ENCODE measurements at regions not wholly inside any gene's neighbourhood (a gene's known extent, or its start where the extent isn't known, plus 50 kb on each side); places are given as distances from the start of the nearest gene placed in this dataset.

DNA sequence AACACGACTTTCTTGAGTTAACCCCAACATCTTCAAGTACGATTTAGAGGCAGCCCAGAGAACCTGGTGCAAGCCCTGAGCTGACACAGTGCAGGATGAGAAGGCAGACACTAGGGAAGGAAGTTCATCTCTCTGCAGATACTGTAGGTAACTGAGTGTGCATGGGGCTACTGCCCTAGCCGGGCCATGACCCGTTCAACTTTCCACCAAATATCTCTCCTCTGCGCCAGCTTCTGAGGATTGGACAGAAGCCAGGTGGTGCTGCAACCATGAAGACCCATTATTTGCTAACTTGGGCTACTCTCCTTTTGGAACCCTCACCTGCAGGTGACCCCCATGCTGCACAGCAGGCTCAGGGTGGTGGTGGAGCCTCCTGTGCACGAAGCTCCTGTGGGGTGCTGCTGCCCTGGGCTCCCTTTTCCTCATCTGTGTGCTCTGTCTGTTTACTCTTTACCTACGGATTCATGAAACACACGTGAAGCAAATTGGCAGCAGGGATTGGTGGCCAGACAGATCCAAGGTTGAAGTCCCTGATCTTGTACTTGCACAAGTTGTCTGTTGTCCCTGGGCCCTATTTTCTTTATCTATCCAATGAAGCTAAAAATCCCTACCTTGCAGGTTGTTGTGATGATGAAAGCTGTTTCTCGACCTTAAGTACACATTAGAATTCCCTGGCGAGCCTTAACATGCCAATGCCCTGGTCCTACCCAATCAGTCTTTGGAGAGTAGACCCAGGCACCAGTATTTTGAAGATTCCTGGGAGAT lies 227.8 kb downstream of the LACC1 start:
- no peak for ATAC-seq
- no peak for DNase-seq (ENCODE audit: low spot score)
- intact Hi-C loops (cut with DNase I), result no loop called here

DNA sequence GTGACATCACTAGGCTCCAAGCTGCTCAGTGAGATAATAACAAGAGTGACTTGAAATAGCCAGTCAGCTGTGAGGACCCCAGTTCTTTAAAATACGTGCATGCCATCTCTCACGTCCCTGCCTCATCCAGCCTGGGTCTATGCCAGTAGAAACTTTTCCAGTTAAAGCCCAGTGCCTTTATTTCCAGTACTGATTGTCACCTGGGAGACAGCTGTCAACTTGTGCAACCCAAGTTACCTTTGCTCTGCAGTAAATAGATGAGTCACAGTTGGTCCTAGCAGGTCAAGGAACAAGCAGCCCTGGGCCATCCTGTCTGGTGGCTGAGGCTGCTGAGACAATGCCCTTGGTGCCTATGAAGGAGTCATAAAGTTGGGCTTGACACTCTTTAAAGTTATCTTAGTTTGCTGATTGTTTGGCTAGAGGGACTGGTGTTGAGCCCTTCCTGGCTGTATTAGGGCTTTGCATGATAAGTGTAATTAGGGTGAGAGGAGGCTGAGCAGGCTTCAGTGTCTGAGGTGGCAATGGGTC lies 228.7 kb downstream of the LACC1 start:
- DNase-seq (ENCODE audit: low spot score) (no peak), ATAC-seq (no peak)
- intact Hi-C loops (cut with DNase I), result no loop called here

DNA sequence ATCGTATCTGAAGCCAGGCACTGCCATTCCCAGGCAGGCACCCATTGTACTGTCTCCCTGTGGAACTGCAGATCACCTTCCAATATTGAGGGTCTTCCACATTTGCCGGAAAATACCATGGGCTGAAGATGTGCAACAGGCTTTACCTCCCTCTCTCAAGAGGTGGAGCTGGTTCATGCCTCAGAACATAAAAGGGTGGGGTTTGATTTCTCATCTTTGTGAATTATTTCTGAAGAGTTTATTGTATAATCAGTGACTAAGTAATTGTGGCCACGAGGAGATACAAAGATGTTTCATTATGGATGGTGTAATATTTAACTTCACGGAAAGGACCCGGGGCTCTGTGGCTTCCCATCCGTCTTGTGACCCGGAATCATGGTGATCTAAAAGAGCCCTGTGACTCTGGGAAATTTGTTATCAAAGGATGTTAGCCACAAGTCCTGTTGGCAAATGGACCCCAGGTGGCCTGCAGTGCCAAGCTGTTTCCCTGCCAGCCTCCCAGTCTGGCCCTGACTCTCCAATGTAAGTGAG lies 230.5 kb downstream of the LACC1 start:
- no peak for ATAC-seq
- intact Hi-C loops (cut with DNase I), result no loop called here
- no peak for DNase-seq (ENCODE audit: low spot score)

DNA sequence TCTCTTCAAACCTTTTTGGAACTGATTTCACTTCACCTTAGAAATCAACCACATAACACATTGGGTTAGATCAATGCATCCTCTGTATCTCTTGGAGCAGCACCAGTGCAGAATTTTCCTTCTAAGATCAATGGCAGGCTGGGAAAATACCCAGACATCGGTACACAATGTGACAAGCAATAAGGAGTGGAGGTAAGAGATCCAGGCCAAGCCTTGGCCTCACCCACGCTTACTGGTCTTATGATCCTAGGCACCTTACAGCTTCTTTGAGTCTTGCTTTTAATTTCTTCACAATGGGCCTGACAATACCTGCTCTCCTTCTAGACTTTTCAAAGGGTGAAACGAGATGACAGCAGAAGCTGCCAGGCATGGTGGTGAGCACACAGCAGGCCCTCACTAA lies 232.0 kb downstream of the LACC1 start:
- ATAC-seq, result no peak
- no peak for DNase-seq (ENCODE audit: low spot score)
- intact Hi-C loops (cut with DNase I), result no loop called here

DNA sequence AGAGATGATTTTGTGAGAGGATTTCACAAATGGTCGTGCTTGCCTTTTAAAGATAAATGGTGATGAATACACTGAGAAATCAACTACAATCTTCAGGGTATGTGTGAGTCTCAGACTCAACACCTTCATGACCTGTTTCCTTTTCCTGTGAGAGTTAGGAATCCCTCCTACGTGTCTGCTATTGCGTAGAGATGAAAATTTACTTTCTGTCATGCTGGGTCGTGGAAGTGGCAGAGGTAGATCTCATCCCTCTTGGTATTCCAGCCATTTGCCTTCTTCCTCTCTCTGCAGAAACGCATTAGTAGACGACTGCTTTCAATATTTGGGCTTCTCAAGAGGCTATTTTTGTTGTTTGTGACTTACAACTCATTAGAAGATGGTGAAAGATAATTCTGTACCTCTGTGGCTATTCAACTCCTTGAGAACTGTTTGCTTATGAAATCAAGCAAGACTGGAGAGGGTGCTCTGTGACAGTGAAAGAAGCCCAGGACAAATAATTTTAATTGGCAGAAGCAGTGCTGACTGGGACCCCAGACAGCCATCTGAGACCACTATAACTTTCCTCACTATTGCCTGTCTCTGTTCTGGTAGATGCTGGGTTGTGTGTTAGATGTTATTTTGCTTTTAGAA lies 233.1 kb downstream of the LACC1 start:
- peak; percentile 13 for ATAC-seq
- no peak for DNase-seq (ENCODE audit: low spot score)
- intact Hi-C loops (cut with DNase I), result no loop called here

DNA sequence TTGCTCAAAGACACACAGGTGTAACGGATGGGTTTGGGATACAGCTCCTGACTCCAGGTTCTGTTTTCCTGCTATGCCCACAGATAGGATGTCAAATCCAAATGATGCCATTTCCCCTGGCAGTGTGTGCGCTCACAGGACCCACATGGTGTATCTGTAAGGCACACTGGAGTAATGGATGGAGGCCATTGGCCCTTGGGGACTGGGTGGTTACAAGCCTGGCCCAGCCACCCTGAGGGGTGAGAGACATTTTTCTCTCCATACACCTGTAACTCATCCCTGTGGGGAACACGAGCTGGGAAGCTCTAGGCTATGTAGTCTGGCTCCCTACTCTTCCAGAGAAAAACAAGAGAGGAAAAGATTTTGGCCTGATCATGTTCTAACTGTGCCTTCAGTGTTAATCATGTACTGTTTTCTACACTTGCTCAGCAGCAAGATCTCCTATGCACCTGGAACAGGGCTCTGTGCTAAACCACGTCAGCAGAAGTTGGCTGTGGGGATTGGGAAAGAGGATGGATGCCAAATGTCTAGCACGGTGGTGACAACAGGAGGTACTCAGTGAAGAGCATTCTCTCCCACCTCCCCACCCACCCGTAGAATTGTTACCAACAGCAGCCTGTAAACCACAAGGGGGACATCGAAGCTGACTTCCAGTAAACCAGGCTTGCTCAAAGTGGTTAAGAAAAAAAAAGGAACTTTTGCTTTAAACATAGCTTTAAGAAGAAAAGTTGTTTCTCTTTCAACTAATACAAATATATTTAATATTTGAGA lies 237.0 kb downstream of the LACC1 start:
- DNase-seq (ENCODE audit: low spot score) (no peak), ATAC-seq (peak; percentile 42)
- intact Hi-C loops (cut with DNase I), result no loop called here

DNA sequence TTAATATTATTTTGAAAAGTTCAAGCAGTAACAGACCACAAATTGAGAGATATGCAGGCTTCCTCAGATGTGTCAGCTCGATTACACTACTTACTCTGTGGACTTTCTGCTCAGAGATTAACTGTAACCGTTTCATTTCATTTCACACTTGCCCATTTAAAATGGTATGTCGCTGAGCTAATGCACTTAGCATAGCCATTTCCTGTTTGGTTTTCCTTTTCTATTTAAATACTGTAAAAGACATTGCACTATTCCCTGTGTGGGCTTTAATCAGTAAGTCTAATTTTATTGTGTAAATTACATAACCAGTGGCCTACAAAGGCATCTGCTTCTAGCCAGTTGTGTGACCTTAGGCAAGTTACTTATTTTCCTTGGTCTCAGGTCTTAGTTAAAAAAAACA lies 237.6 kb downstream of the LACC1 start:
- ATAC-seq (no peak), DNase-seq (ENCODE audit: low spot score) (no peak)
- intact Hi-C loops (cut with DNase I), result no loop called here

DNA sequence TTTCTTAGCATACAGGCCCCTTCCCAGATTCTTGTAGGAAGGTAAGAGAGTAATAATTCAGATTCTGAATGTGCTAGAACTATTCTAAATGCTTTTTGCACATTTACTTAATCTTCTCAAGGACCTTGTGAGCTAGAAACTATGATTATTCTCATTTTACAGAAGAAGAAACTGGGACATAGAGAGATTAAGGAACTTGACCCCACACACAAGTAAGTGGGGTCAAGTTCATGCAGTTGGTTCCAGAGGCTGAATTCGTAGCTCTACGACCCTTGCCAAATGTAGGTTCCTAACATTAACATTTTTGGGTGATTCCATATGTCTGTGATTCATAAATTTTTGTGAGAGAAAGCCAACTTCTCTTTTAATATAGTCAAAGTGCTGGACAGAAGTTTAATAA lies 238.1 kb downstream of the LACC1 start:
- DNase-seq (ENCODE audit: low spot score) (no peak), ATAC-seq (no peak)
- intact Hi-C loops (cut with DNase I), result no loop called here

DNA sequence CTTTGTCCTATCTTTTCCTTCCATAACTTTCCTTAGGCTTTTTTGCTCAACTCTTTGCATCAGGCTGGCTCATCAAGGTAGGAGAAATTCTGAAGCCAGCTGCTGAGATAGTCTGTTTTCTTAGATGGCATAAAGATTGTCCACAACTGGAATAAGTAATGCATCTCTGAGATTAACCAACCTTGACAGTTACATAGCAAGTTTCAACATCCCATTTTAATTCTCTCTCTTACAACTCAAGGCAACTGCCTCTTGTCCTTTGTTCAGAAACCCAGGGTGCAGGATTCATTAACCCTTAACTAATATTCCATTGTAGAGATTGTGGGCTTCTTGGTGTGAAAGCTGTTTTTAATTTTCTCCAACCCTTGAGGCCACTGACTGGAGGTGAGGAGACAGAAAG lies 239.2 kb downstream of the LACC1 start:
- DNase-seq (ENCODE audit: low spot score) (no peak), ATAC-seq (no peak)
- intact Hi-C loops (cut with DNase I), result no loop called here

DNA sequence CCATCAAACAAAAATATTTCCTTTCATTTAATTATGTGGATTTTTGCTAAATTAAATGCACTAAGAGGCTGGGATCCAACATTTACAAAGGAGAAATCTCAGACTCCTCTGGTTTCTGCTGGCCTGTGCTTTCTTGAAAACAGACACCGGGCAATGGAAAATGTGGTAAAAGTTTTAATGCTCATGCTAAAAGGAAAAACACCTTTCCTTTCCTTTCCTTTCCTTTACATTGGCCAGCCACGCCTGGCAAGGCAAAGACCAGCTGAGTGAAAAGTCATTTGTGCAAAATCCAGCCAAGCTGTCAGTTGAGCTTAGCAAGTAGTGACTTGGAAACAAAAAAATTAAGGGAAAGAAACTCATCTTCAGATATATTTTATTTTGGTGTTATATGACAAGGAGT lies 240.3 kb downstream of the LACC1 start:
- DNase-seq (ENCODE audit: low spot score) (no peak), ATAC-seq (no peak)
- intact Hi-C loops (cut with DNase I), result no loop called here

DNA sequence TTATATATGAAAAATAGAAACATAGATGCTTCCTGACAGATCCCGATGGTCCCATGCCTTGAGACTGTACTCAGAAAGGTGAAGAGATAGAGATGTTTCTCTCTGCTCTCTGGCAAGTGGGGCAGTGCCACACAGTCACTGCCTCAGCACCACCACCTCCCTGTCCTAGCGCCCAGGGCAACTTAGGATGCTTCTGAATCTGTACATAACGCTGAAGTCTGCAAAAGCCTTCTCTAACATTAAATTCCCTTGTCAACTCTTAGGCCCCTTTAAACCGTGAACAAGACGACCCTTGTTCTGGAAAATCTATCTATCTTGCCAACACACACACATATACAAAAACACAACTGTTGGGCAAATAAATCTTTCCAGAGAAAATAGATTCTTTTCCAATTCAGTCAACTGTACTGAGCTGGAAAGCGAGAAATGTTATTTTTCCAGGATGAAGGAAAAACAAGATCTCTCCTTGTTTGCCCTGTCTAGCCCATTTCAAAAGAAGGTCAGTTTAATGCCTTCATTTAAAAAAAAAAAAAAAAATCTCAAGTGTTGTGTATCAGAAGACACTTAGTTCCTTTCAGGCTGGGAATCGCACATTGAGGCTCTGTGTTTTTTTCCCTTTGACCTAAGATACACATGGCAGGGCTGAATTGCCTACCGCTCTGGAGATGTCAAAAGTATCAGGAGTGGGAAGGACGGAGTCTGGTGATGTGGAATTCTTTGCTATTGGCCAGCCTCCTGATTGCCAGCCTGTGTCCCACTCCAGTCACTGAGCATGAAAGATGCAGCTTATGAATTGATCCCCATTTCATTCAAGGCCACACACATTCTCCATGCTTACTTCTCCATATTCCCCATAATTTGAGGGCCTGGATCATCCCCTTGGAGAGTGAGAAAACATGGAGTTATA lies 241.4 kb downstream of the LACC1 start:
- ATAC-seq (peak; percentile 85), DNase-seq (ENCODE audit: low spot score) (no peak)
- intact Hi-C loops (cut with DNase I), result no loop called here

DNA sequence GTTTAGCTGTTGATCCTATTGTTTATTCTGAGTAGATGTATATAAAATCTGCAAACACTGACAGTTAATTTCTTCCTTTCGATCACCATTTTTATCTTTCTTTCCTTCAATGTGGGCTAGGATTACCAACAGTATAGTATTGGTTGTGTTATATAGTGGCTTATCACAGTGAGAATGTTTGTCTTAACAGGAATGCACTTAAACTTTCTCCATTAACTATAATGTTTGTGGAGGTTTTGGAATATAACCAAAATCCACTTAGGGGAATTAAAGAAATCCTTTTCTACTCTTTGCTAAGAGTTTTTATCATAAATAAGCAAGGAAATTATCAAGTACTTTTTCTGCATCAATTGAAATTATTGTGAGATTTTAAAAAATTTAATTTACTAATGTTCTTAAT lies 244.6 kb downstream of the LACC1 start:
- DNase-seq (ENCODE audit: low spot score), result no peak
- ATAC-seq, result no peak
- intact Hi-C loops (cut with DNase I), result no loop called here

DNA sequence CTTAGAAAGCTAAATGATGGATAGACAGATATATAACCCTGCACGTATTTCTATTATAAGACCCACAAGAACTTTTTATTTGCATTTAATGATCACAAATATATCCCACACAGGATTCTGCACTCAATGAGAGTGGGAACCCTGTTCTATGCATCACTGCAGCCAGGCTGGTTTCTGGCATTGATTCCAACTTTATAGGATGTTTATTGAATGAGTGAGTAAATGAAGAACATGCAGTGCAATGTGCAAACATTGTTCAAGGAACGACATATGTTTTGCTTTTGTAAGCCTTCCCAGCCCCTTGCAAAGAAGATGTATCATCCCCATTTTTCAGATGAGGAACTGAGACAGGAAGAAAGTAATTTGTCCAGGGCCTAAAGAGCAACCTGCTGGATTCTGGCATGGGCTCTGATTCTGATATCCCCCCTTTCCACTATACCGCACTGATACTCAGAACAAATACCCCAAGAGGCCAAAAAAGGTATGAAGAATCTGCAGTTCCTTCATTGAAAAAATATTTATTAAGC lies 246.3 kb downstream of the LACC1 start:
- no peak for DNase-seq (ENCODE audit: low spot score)
- ATAC-seq, result no peak
- intact Hi-C loops (cut with DNase I), result no loop called here

DNA sequence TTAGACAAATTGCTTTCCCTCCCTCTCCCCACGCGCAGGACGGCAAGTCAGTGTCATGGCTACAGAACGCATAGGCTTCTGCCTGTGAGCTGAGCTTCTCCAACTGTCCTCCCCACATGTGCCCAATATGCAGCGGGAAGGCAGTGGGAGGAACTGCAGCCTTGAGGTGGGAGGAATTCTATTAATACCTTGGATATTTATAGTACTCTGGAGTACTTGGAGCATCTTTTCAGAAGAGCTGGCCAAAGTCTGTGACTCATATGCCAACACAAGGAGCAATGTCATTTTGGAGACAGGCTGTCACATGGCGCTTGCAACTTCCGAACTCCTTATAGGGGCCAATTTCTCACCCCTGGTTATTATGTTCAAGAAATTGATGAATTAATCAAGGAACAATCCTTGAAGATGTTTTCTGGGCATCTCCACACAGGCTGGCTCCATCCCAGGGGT lies 245.0 kb upstream of the SERP2 start:
- intact Hi-C loops (cut with DNase I), result no loop called here
- no peak for ATAC-seq
- DNase-seq (ENCODE audit: low spot score), result no peak

DNA sequence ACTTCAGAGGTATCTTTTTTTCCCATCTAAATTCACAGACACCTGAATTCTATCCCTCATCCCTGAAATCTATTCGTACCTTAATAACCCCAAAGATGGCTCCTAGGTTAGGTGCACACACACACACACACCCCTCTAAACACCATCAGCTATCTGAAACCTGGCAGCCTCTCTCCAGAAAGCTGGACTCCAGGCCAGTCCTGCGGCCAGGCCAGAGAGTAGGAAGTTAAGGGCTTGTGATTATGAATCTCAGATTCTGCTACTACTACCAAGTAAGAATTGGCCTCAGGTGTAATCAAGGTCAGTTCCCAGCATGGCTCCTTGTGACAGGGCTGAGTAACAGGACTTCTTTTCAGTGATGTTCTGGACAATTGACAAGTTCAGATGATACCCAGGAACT lies 244.2 kb upstream of the SERP2 start:
- intact Hi-C loops (cut with DNase I), result no loop called here
- no peak for ATAC-seq

DNA sequence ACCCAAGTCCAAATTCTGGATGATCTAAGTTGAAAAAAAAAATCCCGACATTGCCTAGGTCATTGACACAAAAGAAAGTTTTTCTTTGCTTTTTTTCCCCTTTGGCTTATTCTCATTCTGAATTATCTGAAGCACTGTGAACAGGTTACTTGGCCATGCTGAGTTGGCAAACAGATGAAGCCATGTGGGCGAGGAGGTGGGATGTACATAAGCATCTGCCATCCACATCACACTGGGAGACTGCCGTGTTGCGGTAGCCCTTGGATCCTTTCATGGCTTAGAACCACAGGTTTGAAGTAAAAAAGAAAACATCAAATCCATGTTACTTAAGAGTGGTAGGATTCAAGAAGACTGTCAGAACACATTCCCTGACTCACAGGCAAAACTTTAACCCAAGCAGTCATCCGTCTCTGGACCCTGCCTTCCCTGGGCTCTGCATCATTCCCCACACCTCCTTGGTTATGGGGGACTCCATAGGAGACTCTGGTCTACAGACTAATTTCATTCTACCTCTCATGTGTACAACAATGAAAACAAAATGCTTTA lies 242.5 kb upstream of the SERP2 start:
- ATAC-seq, result no peak
- no peak for DNase-seq (ENCODE audit: low spot score)
- intact Hi-C loops (cut with DNase I), result no loop called here

More for the DNA sequence above, 244.2 kb upstream of the SERP2 start:
- DNase-seq (ENCODE audit: low spot score), result no peak

DNA sequence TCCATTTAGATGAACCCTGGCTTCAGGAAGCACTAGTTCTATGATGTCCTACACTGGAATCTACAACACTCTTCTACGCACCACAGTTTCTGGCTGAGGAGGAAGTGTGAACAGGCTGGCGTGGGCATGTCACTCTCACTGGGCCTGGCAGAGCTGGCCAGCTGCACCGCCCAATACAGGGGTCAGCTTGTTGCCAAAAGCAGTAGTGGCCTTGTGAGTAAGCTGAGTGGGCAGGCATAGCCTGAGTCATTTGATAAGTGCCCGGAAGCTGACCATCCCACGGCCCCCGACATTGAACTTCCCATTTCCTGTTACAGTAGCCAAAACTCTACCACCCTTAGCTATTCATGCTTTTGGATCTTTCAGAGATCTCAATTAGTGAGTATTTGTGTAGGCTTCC lies 240.9 kb upstream of the SERP2 start:
- DNase-seq (ENCODE audit: low spot score), result peak; percentile 67
- intact Hi-C loops (cut with DNase I), result no loop called here
- peak; percentile 90 for ATAC-seq

DNA sequence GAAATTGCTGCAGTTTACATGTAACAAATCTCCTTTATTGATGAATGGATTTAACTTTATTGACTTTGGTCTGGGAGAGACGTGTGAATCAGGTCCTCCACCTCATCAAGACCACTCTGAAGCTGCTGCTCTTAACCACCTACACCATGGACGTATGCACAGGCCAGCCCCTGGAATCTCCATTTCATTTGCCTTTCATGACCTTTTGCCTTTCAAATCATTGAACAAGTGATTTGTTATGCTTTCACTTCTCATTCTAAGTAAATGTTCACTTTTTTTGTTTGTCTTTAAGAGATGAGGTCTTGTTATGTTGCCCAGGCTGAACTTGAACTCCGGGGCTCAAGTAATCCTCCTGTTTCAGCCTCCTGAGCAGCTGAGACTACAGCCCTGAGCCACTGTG lies 240.0 kb upstream of the SERP2 start:
- ATAC-seq (no peak), DNase-seq (ENCODE audit: low spot score) (no peak)
- intact Hi-C loops (cut with DNase I), result no loop called here
